Pons (tissue), 1 donor: ENCODE measurements at regions not wholly inside any gene's neighbourhood (a gene's known extent, or its start where the extent isn't known, plus 50 kb on each side); places are given as distances from the start of the nearest gene placed in this dataset.
A peak's percentile ranks its signal among the peaks of the same experiment; 100 is the strongest.

Source experiments
- DNase-seq: peaks from one replicate; pipeline ENCODE4 v3.0.0-alpha.2; 2016; ENCODE audit warnings: low spot score

DNA sequence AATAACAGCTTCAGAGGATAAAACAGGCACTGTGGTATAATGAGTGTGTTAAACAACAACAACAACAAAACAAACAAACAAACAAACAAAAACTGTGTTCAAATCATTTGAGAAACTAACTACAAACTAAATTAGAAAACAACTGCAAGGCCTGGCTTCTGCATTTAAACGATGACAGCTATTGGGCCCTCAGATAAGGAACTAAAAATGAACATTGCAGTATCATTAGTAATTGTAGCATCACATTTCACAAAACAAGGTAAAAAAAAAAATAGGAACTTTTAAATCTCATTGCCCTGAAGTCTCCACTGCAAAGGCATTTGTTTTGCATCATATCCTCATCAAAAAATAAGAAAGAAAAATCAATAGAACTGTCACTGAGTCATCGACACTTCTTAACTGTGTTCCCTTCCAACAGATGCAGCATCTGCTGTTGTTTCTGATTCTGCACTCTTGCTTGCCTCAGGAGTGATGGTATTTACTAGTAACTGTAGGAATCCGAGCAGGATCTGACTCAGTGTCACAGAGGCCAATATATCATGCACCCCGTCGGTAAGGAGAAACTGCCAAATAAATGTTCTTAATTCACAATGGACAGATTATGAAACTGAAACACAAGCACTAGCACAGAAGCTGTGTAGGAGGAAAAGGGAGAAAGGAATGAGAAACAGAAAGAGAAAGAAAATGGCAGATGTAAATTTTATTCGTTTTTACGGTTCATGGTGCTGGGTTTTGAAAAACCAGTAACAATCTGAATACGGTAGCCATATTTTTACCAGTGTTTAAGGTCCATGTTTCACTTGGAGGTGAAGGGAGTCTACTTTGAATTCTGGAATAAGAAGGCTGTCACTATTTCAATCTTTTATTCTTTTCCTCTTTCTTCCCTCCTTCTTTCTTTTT, 365.7 kb upstream of the EPHA7 start:
- DNase-seq = peak; percentile 64

DNA sequence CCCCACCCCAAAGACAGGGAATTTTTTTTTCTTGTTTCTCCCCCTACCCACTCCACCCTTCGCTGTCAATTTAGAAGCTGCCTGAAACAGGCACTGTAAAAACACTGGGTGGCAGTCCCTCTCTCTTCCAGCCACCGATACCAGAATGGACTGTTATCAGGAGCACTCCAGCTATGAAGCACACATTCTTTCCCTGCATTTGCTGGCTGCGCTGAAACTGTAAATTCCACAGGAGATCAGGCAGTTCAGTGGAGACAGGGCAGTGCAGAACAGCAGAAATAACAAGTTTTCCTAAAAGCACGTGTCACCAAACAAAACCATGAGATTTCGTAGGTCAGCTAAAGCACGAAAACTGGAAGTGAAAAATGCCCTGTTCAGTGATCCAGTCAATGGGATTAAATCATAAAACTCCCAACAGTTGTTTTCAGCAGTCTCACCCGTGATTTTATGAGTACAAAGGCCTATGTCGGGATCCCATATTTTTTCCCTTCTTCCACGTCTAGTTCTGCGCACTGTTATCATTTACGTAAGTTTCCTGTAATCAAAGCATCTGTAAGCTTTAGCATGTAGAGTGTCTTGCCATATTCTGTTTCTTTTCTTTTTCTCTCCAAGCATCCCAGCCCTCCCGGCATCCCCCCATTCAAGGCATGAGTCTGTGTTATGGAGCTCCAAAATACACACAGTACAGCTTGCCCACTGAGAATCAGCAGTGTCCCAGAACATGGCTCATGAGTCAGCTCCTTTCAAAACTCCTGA, 359.9 kb upstream of the EPHA7 start:
- peak; percentile 67 for DNase-seq

DNA sequence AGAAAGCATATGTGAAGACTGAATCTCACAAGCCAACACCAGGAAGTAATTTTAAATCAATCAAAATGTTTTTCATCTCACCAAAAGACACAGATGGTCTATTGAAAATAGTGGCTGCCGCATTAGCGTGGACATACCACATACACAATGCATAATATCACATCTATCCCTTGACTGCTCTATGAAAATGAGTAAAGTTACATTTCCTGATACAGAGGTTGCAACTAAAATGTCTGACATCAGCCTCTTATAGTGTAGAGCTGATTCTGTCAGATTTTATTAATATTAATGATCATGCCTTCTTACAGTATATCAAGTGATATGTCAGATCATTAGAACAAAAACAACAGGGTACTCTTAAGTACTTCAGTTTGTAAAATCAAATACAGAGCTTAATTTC, 339.8 kb upstream of the EPHA7 start:
- DNase-seq = no peak

DNA sequence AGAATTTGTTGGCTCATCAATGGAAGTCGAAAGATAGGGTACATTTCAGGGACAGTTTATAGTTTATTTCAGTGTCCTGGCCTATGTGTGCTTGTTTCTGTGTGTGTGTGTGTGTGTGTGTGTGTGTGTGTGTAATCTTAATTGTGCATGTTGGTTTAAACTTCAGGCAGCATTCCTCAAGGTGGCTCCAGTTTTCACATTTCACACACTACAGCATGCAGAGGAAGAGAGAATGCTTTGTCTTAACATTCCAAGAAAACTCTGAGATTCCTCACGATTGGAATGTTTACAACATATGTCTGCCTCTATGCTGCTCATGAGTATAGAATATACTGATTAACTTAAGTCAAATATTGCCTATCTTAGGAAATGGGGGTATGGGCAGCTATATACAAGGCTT, 332.6 kb upstream of the EPHA7 start:
- no peak for DNase-seq

DNA sequence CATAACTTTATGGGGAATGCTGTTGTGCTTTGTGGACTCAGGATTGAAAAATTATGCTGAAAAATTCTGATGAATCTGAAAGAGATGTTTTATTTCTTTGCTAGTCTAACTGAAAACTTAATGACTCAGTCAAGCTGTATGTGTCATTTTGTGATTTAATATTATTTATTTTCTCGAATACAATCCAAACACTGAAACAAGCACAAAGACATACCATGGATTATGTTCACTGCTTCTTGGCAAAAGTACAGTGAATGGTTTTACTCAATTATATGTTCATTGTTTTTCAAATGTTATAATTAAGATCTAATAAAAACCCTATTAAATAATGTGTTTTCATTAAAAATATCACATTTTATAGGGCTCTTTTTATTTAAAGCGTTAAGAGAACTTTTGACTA, 330.6 kb upstream of the EPHA7 start:
- DNase-seq = no peak

DNA sequence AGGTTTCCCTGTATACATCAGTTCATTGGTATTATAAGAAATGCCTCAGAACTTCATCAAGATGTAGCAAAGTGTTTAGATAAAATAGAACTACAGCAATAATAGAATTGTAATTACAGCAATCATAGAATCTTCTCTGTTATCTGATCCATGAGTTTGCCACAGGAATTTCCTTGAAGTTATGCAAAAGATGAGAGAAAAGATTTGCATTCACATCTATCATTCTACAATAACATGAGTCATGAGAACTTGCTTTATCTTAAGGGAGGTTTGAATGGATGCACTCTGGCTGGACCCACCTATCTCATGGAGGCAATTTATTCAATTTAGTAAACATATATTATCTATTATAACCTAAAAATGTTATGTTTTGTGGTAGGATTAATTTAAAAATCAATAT, 329.8 kb upstream of the EPHA7 start:
- DNase-seq = no peak

DNA sequence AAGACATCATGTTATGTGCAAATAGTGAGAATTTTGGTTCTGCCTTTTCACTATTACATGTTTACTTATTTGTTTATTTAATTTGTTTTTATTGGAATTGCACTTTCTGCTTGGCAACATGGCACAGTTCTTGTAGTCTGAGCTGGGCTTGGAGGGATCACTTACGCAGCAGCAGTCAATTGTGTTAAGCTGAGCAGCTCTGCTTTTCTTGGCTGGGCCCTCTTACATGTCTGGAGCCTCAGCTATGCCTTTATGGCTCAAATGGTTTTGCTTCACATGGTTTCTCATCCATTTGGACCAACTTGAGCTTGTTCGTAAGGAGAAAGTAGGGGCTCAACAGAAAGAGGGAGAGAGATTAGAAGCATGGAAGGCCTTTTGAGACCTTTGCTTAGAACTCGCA, 327.5 kb upstream of the EPHA7 start:
- no peak for DNase-seq

- DNase-seq = no peak
These were observed 325.9 kb upstream of the EPHA7 start for GRCh38 chr6:93745306-93745705.

DNA sequence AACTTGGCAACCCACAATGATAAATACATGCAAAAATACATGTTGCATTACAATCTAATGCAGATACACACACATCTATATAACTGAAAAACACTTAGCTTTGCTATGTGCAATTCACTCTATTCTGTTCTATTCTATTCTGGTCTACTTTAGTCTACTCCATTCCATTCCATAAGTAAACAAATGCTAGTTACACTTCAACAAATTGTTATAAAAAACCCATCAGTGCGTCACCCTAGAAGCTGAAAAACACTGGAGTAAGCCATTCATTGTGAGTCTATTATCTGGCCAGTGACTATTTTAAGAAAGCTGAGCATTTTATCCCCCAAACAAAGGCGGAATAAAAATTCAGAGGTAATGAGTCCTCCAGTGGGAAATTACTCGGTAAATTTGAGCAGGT, 315.7 kb upstream of the EPHA7 start:
- DNase-seq = no peak

DNA sequence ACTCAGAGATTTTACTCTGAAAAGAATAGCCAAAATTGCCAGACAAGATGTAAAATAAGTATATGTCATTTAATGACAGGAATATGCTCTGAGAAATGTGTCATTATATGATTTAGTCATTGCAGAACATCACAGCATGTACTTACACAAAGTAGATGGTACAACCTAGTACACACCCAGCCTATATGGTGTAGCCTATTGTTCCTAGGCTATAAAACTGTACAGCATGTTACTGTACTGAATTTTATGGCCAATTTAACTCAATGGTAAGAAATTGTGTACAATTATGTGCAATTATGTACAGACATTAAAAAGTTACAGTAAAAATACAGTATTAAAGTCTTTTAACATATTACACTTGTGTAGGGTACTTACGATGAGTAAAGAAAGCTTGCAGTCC, 311.9 kb upstream of the EPHA7 start:
- DNase-seq = no peak

GRCh38 chr6:93728150-93728549, 308.8 kb upstream of the EPHA7 start:
- DNase-seq = no peak

GRCh38 chr6:93727447-93727846, 308.1 kb upstream of the EPHA7 start:
- no peak for DNase-seq

GRCh38 chr6:93721386-93722048, 302.2 kb upstream of the EPHA7 start:
- DNase-seq = peak; percentile 81

- DNase-seq = no peak
These were observed 294.6 kb upstream of the EPHA7 start for GRCh38 chr6:93713974-93714373.

DNA sequence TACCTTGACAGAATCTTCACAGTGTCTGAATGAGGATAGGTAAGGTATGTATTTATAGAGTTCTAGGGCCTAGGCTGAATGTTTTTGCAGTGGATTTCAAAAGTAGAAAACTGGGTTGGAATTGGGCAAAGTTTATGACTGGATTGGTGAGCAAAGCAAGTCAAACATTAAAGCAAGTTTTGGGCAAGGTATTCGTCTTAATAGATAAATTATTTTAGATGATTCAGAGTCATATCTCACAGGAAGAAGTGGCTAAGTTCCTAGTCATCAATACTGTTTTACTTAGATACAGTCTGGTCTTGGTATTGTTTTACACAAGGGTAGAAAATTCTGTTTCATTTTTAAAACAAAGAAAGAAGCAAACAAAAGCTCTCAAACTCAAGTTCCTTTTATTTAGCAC, 284.1 kb upstream of the EPHA7 start:
- no peak for DNase-seq

DNA sequence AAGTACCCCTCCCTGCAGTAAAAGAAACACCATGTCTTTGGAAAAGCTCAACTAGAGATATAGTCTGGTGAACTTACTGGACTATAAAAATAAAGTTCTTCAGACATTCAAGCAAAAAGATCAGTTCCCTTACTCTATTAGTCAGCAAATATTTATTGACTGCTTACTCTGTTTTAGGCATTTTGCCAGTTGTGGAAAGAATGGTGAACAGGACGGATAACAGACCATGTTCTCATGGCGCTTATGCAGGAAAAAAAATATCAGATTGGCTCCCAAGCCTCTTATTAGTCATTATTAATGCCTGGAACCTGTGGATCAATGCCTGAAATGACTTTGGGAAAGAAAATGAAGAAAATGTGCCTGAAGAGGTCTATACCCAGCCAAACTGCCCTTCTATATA, 282.2 kb upstream of the EPHA7 start:
- no peak for DNase-seq

GRCh38 chr6:93685494-93685893, 266.1 kb upstream of the EPHA7 start:
- DNase-seq = no peak

DNA sequence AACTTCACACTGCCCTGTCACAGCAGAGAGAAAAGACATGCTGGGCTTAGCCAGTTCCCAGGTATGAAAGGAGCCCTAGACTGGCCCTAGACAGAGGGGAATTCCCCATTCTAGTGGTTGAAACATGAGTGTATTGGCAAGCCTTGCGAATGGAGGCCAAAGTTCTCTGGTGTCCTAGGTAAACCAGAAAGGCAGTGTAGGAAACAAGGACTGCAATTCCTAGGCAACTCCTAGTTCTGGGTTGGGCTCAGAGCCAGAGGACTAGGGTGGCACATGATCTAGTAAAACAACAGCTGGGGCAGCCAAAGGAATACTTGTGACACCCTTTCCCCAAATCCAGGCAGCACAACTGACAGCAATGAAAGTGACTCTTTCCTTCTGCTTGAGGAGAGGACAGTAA, 265.0 kb upstream of the EPHA7 start:
- DNase-seq = no peak

GRCh38 chr6:93679836-93680235, 260.5 kb upstream of the EPHA7 start:
- DNase-seq = no peak

DNA sequence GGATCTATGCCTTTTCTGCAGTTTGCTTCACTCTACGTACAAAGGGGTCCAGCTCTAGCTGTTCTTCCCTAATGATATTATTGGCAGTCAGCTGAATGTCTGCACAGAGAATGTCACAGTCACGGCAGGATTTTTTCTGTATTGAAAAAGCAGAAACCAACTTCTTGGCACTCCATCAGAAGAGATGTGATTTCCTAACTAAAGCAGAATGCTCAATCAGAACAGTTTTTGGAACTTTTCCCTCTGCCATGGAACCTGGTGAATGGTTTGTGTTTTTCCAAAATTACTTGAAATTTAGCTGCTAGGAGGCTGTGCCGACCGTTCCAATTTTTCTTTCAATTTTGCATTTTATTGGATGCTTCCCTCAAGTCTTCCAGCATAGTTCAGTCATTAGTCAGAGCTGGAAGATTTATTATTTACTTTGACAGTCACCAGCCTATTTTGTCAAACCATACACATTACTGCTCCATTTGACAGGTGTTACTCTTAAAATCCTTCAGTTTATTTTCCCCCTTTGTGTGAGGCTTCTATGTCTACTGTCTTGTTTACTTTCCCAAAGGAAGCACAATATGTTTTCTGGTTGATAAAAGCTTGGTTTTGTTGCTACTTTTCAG, 259.6 kb upstream of the EPHA7 start:
- DNase-seq = peak; percentile 14

DNA sequence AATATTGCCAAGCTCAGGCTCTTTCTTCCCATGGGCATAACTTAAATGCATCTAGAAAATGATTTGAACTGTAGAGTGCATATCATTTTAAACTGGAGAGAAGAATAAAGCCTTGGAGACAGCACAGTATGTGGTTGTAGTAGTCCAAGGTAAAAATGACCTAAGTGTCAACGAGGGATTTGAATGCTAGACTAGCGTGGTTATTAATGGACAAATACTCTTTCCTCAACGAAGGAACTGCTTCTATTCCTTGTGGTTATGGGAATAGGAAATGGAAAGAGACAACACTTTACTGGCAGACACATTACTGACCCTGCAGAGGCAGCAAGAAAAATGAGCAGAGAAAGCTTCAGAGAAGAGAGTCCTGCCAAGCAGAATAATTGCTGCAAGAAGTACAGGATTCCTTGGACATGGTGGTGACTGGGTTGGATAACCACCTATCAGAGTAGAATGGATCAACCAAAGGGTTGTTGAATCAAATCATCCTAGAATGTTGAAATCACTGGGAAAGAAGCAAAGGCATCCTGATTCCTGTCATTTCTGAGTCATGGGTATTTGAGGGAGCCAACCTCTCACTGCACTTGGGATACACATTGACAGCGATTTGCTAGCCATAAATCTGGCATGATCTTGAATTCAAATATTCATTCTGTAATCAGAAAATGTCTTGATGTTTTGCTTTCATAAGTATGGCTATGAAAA, 258.1 kb upstream of the EPHA7 start:
- DNase-seq = no peak

DNA sequence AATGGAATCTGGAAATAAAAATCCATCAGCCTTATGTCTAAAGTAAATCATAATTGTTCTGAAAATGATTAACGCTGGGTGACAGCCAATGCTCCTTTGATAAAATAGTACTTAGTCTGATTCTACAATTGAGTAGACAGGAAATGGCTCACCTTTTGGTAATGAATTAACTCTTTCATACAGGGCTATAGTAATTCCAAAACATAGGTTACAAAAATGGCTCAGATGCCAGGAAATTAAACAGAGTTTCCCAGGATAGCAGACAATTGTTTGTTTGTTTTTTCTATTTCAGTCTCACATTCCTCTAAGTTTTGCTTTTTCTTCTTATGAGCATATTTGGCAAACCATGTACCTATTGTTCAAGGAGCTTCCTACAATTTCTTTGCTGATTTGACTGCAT, 257.2 kb upstream of the EPHA7 start:
- DNase-seq = no peak
